Right hindlimb (tissue), 1 donor: ENCODE measurements at regions not wholly inside any gene's neighbourhood (a gene's known extent, or its start where the extent isn't known, plus 50 kb on each side); places are given as distances from the start of the nearest gene placed in this dataset.
A peak's percentile ranks its signal among the peaks of the same experiment; 100 is the strongest.
"Not testable (repeated sequence)": the region's sequence is repeated elsewhere in the genome, so short reads cannot be mapped to it uniquely, and the experiment has no call there.

Experiments used
- DNase-seq: peaks from one replicate; pipeline ENCODE4 v3.0.0-alpha.2; 2018

DNA sequence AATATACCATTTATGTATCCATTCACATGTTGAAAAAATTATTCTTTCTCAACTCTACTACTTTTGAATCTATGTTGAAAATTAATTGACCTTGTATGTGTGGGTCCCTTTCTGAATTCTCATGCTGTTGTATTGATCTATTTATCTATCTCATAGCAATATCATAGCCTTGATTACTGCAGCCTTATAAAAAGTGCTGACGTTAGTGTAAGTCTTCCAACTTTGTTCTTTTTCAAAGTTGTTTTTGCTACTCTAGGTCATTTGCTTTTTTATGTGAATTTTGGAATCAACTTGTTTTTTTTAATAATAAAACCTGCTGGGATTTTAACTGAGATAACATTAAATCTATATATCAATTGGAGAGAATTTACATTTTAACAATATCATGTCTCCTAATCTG lies 52.2 kb upstream of the PAX3 start:
- DNase-seq = no peak

DNA sequence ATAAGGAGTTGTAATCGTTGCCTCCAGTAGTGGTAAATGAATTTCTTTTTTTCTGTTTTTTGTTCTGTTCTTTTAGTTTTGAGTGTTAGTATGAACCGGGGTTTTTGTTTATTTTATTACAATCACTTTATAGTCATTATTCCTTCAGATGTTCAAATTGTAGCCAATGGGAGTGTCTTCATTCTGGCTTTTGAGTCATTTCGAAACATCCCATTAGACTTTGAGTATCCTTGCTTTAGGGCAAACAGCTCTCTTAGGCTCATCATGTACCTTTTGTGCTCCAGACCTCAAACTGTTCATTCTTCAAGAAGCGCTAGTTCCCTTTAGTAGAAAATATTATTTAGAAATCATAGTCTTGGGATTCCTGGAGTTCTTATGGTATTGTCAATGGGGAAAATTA lies 54.2 kb upstream of the PAX3 start:
- DNase-seq = no peak

DNA sequence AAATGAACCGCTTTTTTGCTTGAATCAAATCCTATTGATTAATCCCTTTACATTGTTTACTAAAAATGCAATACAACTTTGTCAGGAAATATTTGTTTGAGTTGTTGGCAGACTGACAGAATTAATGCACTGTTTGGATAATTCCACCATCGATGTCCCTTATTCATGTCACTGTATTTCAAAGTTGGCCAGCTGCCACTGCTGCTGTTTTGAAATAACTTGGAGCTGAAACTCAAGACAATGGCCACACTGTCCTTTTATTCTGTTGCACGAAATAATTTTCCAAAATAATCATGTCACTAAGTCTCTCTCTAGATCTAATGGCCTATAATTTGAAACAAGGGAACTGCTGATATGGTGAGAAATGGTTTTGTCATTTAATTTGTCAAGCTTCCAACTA lies 55.2 kb upstream of the PAX3 start:
- DNase-seq = no peak

DNA sequence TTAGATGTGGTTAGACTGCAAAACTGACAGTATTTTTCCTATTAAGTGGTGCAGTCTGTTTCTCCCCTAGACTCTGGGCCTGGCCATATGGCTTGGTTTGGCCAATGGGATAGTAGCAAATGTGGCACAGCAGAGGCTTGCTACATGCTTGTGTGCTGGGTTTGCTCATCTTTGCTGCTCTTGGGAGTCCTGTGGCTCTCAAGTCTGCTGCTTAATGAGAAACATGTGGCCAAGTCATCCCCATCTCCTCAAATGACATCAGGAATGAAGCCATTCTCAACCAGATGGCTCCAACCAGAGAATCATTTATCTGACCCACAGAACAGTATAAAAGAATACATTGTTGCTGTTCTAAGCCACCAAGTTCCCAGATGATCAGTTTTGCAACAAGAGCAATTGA lies 57.1 kb upstream of the PAX3 start:
- no peak for DNase-seq

DNA sequence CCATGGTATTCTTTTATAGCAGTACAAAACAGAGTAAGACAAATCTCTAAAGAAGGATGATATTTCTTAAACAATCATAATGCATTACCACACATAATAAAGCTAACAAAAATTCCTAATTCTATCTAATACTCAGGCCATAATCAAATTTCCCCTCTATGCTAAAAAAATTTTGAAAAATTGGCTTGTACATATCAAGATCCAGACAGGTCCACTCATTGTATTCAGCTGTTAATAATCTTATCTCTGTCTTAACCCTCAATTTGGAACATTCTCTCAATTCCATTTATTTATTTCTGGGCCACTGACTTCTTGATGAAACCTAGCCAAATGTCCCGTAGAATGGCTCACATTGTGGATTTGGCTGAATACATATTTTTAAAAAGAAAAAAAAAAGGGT lies 59.1 kb upstream of the PAX3 start:
- DNase-seq = no peak

DNA sequence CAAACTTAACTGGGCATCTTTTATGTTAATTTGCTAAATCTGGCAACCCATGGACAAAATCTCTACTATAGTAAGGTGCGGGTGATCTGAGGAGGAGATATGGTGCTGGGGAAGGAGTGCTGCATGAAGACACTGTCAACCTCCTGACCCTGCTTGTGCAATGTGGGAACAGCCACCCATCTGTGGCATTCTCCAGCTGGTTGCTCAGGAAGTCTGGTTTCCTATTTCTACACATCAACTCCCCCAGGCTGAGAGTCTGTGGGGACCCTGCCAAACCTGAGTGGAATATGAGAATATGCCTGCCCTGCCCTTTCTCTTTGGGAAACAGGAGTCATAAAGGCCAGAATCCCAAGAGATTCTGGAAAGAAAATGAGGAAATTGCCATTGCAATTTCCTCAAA lies 60.1 kb upstream of the PAX3 start:
- peak; percentile 20 for DNase-seq

DNA sequence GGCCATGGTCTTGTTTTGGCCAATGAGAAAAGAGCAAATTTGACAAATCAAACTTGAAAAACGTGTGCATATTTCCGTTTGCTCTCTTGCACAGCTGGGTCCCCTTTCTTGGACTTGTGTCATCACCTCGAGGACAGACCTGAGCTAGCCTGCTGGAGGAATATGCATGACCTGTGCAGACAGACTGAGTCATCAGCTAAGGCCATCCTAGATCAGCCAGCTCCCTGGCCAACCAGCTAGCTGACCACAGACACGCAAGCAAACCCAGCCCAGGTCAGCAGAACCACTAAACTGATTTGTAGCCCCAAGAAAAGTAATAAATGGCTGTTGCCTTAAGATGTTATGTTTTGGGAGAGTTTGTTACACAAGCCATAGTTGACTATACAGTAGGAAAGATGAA lies 61.3 kb upstream of the PAX3 start:
- no peak for DNase-seq

DNA sequence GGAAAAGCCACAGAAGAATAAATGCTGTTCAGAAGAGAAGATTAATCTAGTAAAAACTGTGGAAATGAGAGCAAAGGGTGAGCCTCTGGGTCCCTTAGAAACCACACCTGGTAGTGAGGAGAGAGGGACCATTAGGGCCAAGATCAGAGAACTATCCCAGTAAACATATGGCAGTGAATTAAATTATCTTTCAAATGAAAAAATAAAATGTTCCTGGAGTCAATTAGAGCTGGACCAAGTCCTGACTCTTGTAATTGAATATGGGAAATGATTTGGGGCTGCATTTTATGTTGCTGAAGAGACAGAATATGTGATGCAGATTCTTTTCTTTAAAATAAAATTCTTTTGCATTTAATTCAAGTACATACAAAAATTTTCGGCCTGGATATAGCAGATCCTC lies 62.2 kb upstream of the PAX3 start:
- DNase-seq = no peak

DNA sequence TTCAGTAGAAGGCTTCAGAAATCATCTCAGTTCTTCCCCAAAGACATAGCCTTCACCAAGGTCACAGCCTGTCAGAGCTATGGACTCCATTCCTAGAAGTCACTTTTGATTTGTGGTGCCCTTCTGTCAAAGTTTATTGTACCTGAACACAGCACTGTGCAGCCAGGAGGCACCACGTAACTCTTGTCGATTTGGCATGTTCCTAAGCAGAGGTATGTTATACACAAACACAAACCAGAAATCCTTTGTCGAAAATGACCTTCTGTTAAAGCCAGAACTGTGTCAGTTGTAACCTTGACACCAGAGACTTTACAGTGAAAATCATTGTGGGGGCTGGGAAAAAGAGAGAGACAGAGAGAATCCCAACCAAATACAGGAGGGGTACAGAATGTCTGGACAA lies 62.6 kb upstream of the SGPP2 start:
- no peak for DNase-seq

DNA sequence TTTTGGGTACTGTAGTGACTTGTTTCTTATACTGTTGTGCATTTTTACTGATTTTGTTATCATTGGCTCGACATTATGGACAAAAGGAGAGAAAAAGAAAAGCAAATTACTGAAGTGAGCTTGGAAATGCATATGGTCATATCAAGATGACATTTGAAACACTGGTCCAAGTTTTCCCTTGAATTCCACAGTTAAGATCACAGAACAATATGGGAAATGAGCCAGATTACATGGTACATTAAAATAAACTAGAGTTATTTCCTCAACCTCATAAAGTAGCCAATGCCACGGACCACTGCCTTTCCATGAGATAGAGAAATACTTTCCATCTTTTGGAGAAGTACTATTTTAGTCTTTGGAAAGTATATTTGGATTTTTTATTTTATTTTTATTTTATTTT lies 62.0 kb upstream of the SGPP2 start:
- DNase-seq = no peak

DNA sequence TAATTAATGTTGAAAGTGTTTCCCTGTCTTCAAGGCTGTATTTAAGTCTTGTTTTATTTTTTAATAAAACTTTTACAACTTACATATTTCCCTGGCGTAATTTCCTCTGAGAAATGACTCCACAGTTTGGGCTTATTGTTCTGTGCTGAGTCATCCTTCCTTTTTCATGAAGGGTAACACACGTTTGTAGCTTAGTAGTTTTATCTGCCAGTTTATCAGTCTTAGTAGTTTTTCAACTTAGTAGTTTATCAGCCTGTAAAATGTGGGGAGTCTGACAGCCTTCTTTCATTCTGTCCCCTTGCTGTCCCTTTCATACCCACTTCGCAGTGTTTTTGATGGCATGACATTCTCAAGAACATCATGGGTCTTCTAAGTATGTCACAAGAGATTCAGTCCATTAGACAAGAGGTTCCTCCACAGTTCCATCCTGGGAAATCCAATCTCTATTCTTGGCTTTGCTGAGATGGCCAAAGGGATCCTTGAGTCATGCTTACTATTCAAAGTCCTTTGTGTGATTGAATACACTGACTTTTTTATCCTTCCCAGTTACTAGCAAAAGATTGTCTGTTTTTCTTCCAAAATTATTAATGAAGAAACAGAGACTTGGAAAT lies 60.0 kb upstream of the SGPP2 start:
- DNase-seq = no peak

DNA sequence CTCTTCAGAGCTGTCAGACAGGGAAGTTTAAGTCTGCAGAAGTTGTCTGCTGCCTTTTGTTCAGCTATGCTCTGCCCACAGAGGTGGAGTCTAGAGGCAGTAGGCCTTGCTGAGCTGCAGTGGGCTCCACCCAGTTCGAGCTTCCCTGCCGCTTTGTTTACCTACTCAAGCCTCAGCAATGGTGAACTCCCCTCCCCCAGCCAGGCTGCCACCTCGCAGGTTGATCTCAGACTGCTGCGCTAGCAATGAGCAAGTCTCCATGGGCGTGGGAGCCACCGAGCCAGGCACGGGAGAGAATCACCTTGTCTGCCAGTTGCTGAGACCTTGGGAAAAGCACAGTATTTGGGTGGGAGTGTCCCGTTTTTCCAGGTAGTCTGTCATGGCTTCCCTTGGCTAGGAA lies 56.1 kb upstream of the SGPP2 start:
- not testable (repeated sequence) for DNase-seq

DNA sequence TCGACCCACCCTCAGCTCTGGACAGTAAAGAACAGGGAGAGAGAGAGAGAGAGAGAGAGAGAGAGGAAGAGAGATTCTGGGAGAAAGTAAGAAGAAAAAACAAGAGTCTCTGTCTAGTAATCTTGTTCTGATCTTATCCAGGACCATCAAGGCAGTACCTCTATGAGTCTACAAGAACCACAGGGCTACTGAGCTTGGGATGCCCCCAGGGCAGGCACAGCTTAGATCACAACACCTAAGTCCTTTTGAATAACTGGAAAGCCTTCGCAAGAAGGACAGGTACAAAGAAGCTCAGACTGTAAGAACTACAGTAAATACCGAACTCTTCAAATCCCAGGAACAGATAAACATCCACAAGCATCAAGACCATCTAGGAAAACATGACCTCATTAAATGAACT lies 51.4 kb upstream of the SGPP2 start:
- DNase-seq = no peak
